Astrocyte (in vitro differentiated cells and primary cell): ENCODE measurements at regions not wholly inside any gene's neighbourhood (a gene's known extent, or its start where the extent isn't known, plus 50 kb on each side); places are given as distances from the start of the nearest gene placed in this dataset.

Experiments
- CTCF ChIP-seq: IDR thresholded peaks from 2 replicates; pipeline ENCODE4 v1.5.1; 2011; ENCODE audit warnings: low read depth, mild to moderate bottlenecking, inconsistent platforms, low read length, moderate library complexity; ENCODE audit not compliant: insufficient read depth
- EZH2 ChIP-seq: IDR thresholded peaks from 2 replicates; pipeline ENCODE4 v1.6.1; 2012; ENCODE audit warnings: mild to moderate bottlenecking, low read length, inconsistent platforms; ENCODE audit not compliant: insufficient read depth

- TF ChIP-seq CTCF (no peak), EZH2 (no peak)
Observed at GRCh38 chr20:36091561-36092397, 62.8 kb upstream of the EPB41L1 start.
